ENCODE measurements at regions not wholly inside any gene's neighbourhood (a gene's known extent, or its start where the extent isn't known, plus 50 kb on each side); places are given as distances from the start of the nearest gene placed in this dataset.

DNA sequence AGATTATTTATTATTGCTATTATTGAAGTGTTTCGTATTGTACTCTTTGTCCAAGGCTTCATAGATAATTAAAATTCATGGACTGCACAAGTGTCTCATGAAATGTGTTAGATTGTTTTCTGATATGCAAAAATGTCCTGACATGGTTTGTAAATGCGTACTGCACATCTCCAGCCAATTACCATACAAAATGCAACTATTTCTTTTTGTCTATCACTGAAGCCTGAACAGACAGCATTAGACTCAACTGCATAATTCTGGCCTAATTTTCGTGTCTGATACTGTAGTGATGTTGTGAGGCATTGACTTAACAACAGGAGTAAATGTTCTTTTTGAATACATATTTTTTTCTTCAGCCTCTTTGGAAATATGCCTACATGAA lies 498.2 kb upstream of the CD180 start:
- DNase-seq (no peak), ATAC-seq (no peak)

DNA sequence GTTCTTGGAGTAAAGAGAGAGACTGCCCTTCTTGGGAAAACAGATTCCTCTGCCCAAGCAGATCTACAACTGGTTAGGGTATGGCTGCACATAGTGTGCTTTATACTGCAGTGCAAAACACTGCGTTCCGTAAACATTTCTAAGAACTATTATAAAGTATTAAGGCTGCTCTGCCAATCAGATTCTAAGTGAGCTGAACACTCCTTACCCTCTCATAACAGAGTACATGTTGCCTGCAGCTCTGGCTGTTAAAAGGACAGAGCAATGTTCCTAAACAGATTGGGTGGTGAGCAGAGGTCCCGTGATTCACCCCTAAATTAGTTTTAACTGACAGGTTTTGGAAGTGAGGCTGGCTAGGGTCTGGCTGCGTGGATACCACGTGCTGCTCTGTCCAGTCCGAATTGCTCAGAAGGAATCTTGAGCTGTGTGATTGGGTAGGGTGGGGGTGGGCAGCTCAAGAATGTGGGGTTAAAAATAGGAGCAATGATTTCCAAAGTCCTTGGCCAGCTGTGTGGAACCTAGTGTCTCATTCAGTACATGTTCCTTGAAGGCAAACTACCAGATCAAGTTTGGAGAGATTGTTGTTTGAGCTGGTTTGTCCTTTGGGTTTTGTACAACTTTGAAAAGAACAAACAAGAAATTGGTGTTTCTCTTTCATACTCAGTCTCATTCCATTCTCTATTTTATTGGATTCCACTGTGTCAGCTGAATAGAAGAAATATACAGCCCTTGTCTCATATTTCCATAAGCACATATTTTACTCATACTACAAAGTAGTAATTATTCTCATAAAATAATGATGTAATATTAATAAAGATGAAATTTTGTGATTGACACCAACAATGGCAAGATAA lies 497.6 kb upstream of the CD180 start:
- ATAC-seq, result no peak
- DNase-seq, result no peak

- no peak for ATAC-seq
- no peak for DNase-seq
Measured at GRCh38 chr5:67686746-67687145, 490.1 kb upstream of the CD180 start.

DNA sequence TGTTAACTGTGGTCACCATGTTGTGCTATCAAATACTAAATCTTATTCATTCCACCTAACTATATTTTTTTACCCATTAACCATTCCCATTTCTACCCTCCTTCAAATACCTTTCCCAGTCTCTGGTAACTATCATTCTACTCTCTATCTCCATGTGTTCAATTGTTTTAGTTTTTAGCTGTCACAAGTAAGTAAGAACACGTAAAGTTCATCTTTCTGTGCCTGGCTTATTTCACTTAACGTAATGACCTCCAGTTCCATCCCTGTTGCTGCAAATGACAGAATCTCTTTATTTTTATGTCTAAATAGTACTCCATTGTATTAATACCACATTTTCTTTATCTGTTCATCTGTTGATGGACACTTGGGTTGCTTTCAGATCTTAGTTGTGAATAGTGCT lies 485.1 kb upstream of the CD180 start:
- no peak for DNase-seq
- no peak for ATAC-seq

DNA sequence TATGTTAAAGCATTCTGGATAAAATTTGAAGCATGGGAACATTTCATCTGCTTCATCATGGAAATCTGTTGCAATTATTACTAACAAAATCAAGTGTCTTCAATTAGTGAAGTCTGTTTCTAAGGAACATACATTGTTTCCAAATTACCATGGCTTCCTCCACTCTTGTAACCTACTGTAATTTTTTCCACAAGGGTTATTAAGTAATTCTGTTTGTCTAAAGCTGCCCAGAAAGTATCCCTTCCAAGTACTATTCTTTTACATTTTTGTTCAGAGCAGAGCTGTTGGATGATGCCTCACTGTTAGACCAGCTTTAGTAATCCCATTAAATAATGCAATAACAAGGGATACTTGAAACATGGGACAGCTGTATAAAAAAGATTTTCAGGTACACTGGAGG lies 483.5 kb upstream of the CD180 start:
- no peak for DNase-seq
- ATAC-seq, result no peak

DNA sequence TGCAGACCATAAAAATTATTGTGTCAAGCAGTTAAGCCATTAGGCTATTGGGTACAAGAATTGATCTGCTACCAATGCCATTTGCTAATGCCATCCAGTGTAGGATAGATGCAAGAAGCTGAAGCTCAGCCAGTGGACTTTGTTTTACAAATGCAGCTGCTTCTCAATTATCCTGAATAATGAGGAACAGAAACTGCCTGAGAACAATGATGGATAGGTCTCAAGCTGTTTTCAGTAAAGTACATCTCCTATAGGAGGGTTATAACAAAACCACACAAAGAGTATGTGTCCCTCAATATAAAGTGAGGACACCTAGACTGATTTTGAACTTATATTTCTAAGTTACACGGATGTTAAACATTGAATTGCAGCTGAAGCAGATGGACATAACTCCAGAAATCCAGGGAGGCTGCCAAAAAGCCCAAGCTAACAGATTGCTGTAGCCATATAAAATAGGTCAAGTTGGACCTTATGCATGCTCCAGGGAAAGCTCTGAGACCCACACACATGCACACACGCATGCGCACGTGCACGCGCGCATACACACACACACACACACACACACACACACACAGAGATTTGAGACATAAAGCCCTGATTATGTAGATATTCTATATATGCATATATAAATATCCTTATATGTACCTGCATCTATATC lies 482.7 kb upstream of the CD180 start:
- no peak for ATAC-seq
- no peak for DNase-seq

- no peak for ATAC-seq
Measured at GRCh38 chr5:67678594-67678993, 482.0 kb upstream of the CD180 start.

GRCh38 chr5:67677422-67677970 lies 480.9 kb upstream of the CD180 start:
- ATAC-seq (no peak), DNase-seq (no peak)

More at GRCh38 chr5:67678594-67678993, 482.0 kb upstream of the CD180 start:
- DNase-seq, result no peak

- no peak for ATAC-seq
- no peak for DNase-seq
Measured at GRCh38 chr5:67676863-67677262, 480.3 kb upstream of the CD180 start.

DNA sequence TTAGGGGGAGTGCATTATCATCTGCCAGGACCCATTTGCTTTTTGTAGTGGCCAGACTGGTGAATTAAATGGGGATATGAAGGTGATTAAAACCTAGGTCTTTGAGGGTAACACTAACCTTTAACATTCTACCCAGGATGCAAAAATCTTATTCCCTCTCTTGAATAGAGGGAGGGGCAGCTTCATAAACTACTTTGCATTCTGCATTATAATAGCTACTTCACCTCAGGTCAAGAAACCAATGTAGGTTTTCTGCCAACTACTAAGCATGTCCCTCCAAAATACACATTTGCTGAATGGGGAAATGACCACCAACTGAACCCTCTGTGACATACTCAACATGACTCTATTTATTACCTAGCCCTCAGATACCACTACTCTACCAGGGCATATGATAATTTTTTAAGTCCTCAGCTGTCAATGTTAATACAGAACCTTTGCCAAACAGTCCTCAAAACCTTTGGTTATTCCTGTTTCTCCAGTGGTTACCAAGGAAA lies 477.6 kb upstream of the CD180 start:
- no peak for ATAC-seq
- DNase-seq, result no peak

GRCh38 chr5:67673618-67674017 lies 477.0 kb upstream of the CD180 start:
- ATAC-seq (no peak), DNase-seq (no peak)

DNA sequence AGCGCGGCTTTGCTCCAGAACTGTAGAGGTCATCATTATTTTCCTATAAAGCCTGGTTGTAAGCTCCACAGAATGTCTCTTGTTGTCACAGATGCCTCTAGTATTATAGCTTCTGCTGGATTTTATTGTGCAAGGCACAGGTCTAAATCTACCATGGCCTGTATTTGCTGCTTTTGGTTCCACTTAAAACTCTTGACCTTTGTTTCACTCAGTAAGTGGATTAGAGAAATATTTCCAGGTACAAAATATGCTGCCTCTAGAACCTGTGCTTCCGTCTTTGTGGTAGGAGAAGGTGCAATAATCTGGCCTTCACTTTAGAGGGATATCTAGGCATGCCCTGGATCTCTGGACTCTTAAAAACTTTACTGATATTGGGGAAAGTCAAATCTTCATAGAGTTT lies 476.6 kb upstream of the CD180 start:
- ATAC-seq (no peak), DNase-seq (no peak)

GRCh38 chr5:67672636-67673035 lies 476.0 kb upstream of the CD180 start:
- DNase-seq (no peak), ATAC-seq (no peak)

DNA sequence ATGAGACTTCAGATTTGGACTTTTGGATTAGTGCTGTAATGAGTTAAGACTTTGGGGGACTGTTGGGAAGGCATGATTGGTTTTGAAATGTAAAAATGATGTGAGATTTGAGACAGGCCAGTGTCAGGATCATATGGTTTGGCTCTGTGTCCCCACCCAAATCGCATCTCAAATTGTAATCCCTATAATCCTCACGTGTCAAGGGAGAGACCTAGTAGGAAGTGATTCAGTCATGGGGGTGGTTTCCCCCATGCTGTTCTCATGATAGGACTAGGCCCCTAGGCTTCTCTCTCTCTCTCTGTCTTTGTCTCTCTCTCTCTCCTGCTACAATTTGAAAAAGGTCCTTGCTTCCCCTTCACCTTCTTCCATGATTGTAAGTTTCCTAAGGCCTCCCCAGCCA lies 473.3 kb upstream of the CD180 start:
- DNase-seq (no peak), ATAC-seq (no peak)

DNA sequence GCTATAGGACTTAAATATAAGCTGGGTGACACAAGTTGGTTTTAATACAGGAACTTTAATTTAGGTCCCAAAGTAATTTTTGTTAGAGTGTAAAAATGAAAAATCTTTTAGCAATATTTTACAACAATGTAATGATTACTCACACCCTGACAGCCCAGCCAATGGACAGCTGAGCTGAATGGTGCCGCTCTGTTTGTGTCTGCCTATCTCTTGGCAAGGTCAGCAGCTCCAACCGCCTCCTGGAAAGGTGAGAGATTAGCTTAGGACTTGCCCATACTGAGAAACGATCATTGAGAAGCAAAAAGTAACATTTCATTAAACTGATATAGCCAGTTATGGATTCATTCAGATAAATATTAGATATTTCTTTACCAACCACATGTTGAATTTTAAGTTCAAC lies 463.6 kb upstream of the CD180 start:
- no peak for ATAC-seq
- no peak for DNase-seq

DNA sequence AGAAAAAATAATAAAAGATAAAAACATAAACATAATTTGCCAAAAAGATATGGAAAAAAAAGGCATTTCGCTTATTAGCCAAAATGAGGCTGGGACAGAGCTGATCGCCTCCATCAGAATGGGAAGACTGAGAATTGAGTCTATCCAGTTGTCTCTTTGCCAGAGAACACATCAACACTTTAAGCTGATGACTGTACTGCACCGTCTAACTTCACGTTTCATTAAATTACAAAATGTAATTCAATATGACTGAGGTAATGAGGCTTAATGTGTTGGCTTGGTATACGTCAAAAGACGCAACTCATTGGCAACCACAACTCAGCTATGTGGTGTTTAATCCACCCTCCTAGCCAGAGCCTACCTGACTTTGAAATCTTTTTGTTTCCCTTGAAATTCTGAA lies 462.7 kb upstream of the CD180 start:
- DNase-seq, result no peak
- no peak for ATAC-seq

DNA sequence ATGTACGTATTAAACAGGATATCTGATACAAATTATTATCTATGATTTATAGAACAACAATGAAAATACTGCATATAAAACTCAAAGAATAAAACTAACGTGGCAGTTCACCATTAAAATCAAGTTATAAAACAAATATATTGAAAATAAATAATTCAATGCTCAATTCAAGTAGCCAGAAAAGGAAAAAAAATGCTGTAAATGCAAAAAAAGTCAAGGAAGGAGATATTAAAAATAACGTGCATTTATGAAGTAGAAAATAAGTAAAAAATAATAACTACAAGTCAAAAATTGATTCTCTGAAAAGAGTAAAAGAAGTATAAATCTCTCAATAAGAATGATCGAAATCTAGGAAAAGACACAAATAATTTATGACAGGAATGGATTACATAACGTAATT lies 460.5 kb upstream of the CD180 start:
- ATAC-seq (no peak), DNase-seq (no peak)

DNA sequence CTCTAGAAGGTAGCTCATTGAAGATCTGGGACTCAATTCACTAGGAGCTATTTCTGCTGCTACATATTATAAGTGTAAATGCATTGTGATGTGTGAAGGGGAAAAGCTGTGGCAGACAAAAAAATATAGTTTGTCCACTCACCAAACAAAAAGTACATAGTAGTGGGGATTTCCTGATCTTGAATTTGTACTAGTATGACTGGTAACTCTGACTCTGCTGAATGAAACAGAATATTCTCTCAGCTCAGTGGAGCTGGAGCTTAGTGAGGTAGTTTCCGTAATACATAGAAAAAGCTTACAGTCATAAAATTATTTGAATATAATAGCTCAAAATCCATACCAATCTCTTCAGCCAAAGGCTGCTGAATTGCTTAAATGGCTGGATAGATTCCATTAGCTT lies 455.6 kb upstream of the CD180 start:
- ATAC-seq (no peak), DNase-seq (no peak)

- DNase-seq (no peak), ATAC-seq (no peak)
Measured at GRCh38 chr5:67651180-67651579, 454.6 kb upstream of the CD180 start.

- DNase-seq (no peak), ATAC-seq (no peak)
Measured at GRCh38 chr5:67648201-67648671, 451.6 kb upstream of the CD180 start.

- ATAC-seq, result no peak
Measured at GRCh38 chr5:67647772-67648171, 451.2 kb upstream of the CD180 start.

GRCh38 chr5:67644221-67644920 lies 447.8 kb upstream of the CD180 start:
- no peak for DNase-seq
- no peak for ATAC-seq

More at GRCh38 chr5:67647772-67648171, 451.2 kb upstream of the CD180 start:
- DNase-seq, result no peak

- ATAC-seq (no peak), DNase-seq (no peak)
Measured at GRCh38 chr5:67643536-67643935, 446.9 kb upstream of the CD180 start.

All from stimulated activated naive CD8-positive, alpha-beta T cell treated with anti-CD3 and anti-CD28 coated beads, Interleukin-15, Interleukin-2, amounts not matched to agents 100 U/mL and 50 U/mL, for 24 hours (primary cell).